ENCODE measurements at regions not wholly inside any gene's neighbourhood (a gene's known extent, or its start where the extent isn't known, plus 50 kb on each side); places are given as distances from the start of the nearest gene placed in this dataset.

GRCh38 chr2:180416627-180417026 lies 409.5 kb upstream of the CWC22 start:
- TF ChIP-seq CTCF (IDR thresholded peaks at IDR 0.05): no peak
- no peak for TF ChIP-seq POLR2A (IDR thresholded peaks at IDR 0.05)

Measured in Peyer's patch (tissue), 4 donors.